Fibroblast of the aortic adventitia (primary cell): ENCODE measurements at regions not wholly inside any gene's neighbourhood (a gene's known extent, or its start where the extent isn't known, plus 50 kb on each side); places are given as distances from the start of the nearest gene placed in this dataset.

Source experiments
- DNase-seq: peaks from one replicate; pipeline ENCODE4 v3.0.0-alpha.2; 2010; ENCODE audit warnings: low read depth
- H3K4me3 ChIP-seq: 2 replicates; pipeline ENCODE4 v1.5.1; 2011; ENCODE audit warnings: low read depth, mild to moderate bottlenecking, control low read depth, low read length, moderate library complexity
- TF ChIP-seq, protein P1 (sequence below): IDR thresholded peaks from 2 replicates; pipeline ENCODE4 v1.5.1; 2011; ENCODE audit warnings: mild to moderate bottlenecking, low read length, control low read depth, inconsistent platforms; ENCODE audit not compliant: insufficient read depth

- TF ChIP-seq, protein P1, sequence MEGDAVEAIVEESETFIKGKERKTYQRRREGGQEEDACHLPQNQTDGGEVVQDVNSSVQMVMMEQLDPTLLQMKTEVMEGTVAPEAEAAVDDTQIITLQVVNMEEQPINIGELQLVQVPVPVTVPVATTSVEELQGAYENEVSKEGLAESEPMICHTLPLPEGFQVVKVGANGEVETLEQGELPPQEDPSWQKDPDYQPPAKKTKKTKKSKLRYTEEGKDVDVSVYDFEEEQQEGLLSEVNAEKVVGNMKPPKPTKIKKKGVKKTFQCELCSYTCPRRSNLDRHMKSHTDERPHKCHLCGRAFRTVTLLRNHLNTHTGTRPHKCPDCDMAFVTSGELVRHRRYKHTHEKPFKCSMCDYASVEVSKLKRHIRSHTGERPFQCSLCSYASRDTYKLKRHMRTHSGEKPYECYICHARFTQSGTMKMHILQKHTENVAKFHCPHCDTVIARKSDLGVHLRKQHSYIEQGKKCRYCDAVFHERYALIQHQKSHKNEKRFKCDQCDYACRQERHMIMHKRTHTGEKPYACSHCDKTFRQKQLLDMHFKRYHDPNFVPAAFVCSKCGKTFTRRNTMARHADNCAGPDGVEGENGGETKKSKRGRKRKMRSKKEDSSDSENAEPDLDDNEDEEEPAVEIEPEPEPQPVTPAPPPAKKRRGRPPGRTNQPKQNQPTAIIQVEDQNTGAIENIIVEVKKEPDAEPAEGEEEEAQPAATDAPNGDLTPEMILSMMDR, result no peak
- H3K4me3 ChIP-seq, result no peak overlapping the region
These were observed 244.5 kb downstream of the CD83 start for GRCh38 chr6:14361956-14362587.

GRCh38 chr6:14364370-14364769 lies 246.8 kb downstream of the CD83 start:
- no peak for DNase-seq
- no peak overlapping the region for H3K4me3 ChIP-seq
- TF ChIP-seq, protein P1, result no peak

More at GRCh38 chr6:14361956-14362587, 244.5 kb downstream of the CD83 start:
- DNase-seq, result no peak

- H3K4me3 ChIP-seq, result no peak overlapping the region
- peak; percentile 29 for DNase-seq
- TF ChIP-seq, protein P1, result no peak
These were observed 247.8 kb downstream of the CD83 start for GRCh38 chr6:14365393-14365792.

GRCh38 chr6:14366315-14366714 lies 248.7 kb downstream of the CD83 start:
- no peak for DNase-seq
- TF ChIP-seq, protein P1, result no peak
- no peak overlapping the region for H3K4me3 ChIP-seq

GRCh38 chr6:14366872-14367271 lies 249.3 kb downstream of the CD83 start:
- DNase-seq, result no peak
- H3K4me3 ChIP-seq, result no peak overlapping the region
- TF ChIP-seq, protein P1, result no peak

GRCh38 chr6:14367296-14367695 lies 249.7 kb downstream of the CD83 start:
- TF ChIP-seq, protein P1, result no peak
- no peak for DNase-seq

GRCh38 chr6:14369717-14370116 lies 252.1 kb downstream of the CD83 start:
- TF ChIP-seq, protein P1, result no peak
- DNase-seq, result no peak
- no peak overlapping the region for H3K4me3 ChIP-seq

More at GRCh38 chr6:14367296-14367695, 249.7 kb downstream of the CD83 start:
- no peak overlapping the region for H3K4me3 ChIP-seq
